Left lung (tissue), 4 donors: ENCODE measurements at regions not wholly inside any gene's neighbourhood (a gene's known extent, or its start where the extent isn't known, plus 50 kb on each side); places are given as distances from the start of the nearest gene placed in this dataset.
A peak's percentile ranks its signal among the peaks of the same experiment; 100 is the strongest.

Experiments used
- ATAC-seq: fragments of 200-7000 bp; cut with Tn5 transposase; one replicate; pipeline ENCODE4 v1.9.1; 2020; ENCODE audit warnings: moderate library complexity
- DNase-seq, 4 donors: peaks; one replicate each; pipeline ENCODE4 v3.0.0-alpha.2; 2013 to 2020
- H3K27ac ChIP-seq, 2 donors: fragments of 200-600 bp; sonication (generic) in 1 of 2; one replicate each; pipeline versions ENCODE4 v1.5.0 to v1.8.0; 2020 to 2021
- H3K27me3 ChIP-seq, 2 donors: fragments of 200-600 bp; sonication (generic) in 1 of 2; one replicate each; pipeline versions ENCODE4 v1.5.0 to v1.8.0; 2020 to 2021
- H3K36me3 ChIP-seq, 2 donors: fragments of 200-600 bp; sonication (generic) in 1 of 2; one replicate each; pipeline versions ENCODE4 v1.5.0 to v1.8.0; 2020 to 2021
- H3K4me1 ChIP-seq, 2 donors: fragments of 200-600 bp; one replicate each; pipeline ENCODE4 v1.8.0; 2021
- H3K4me3 ChIP-seq, 2 donors: fragments of 200-600 bp; sonication (generic) in 1 of 2; one replicate each; pipeline versions ENCODE4 v1.5.0 to v1.8.0; 2020 to 2021; ENCODE audit warnings: mild to moderate bottlenecking in 1 of 2
- H3K9me3 ChIP-seq, 2 donors: fragments of 200-600 bp; sonication (generic) in 1 of 2; one replicate each; pipeline versions ENCODE4 v1.5.0 to v1.8.0; 2020 to 2021
- CTCF ChIP-seq, 2 donors: fragments of 200-600 bp; sonication (generic) in 1 of 2; IDR thresholded peaks; one replicate each; pipeline versions ENCODE4 v1.5.0 to v1.8.0; 2021; ENCODE audit warnings: antibody characterized with exemption in 2 of 2
- intact Hi-C, 2 donors: fragments of 100-400 bp; cut with DNase I; formaldehyde crosslinking; loops; one replicate each; pipeline versions ENCODE4 v1.11.2 to v1.14.2; 2022
- donor health status: DM: no; HTN: yes; CAD: no.
- donor health status: DM: no; HTN: no; CAD: no.

- Histone ChIP-seq H3K36me3 (no peaks in the 10 kb centered on the region), H3K9me3 (no peaks in the 10 kb centered on the region), H3K27ac (no peak overlapping the region), H3K27me3 (no peaks in the 10 kb centered on the region), H3K4me1 (no peaks in the 10 kb centered on the region), H3K4me3 (no peak overlapping the region)
- intact Hi-C loops, result no loop called here
- ATAC-seq, result no peak
- TF ChIP-seq CTCF (IDR thresholded peaks at IDR 0.05), result no peak
- DNase-seq, result no peak
Measured at GRCh38 chr1:226482196-226482595, 66.4 kb upstream of the STUM start.

- H3K27me3 ChIP-seq, result no peaks in the 10 kb centered on the region
- TF ChIP-seq CTCF (IDR thresholded peaks at IDR 0.05), result no peak
- intact Hi-C loops, result no loop called here
- ATAC-seq, result no peak
- H3K27ac ChIP-seq, result no peak overlapping the region
- no peaks in the 10 kb centered on the region for H3K9me3 ChIP-seq
- no peak for DNase-seq
- H3K4me1 ChIP-seq, result no peaks in the 10 kb centered on the region
- H3K4me3 ChIP-seq, result no peak overlapping the region
- no peaks in the 10 kb centered on the region for H3K36me3 ChIP-seq
Measured at GRCh38 chr1:226482975-226483700, 65.4 kb upstream of the STUM start.

GRCh38 chr1:226485192-226485591 is 63.4 kb upstream of the STUM start:
- Histone ChIP-seq H3K27me3 (no peaks in the 10 kb centered on the region), H3K9me3 (no peaks in the 10 kb centered on the region), H3K36me3 (no peaks in the 10 kb centered on the region), H3K27ac (no peak overlapping the region), H3K4me1 (no peaks in the 10 kb centered on the region), H3K4me3 (no peak overlapping the region)
- DNase-seq, result no peak
- ATAC-seq, result no peak
- intact Hi-C loops, result no loop called here
- no peak for TF ChIP-seq CTCF (IDR thresholded peaks at IDR 0.05)

- ATAC-seq (no peak), DNase-seq (no peak)
- Histone ChIP-seq H3K36me3 (no peaks in the 10 kb centered on the region), H3K27ac (no peak overlapping the region), H3K9me3 (no peaks in the 10 kb centered on the region), H3K4me3 (no peak overlapping the region), H3K4me1 (no peaks in the 10 kb centered on the region), H3K27me3 (no peaks in the 10 kb centered on the region)
- no peak for TF ChIP-seq CTCF (IDR thresholded peaks at IDR 0.05)
- intact Hi-C loops, result no loop called here
Measured at GRCh38 chr1:226486161-226486560, 62.4 kb upstream of the STUM start.

GRCh38 chr1:226487921-226488320 is 60.6 kb upstream of the STUM start:
- Histone ChIP-seq H3K4me3 (no peak overlapping the region), H3K9me3 (no peaks in the 10 kb centered on the region), H3K27ac (no peak overlapping the region), H3K4me1 (no peaks in the 10 kb centered on the region), H3K36me3 (no peaks in the 10 kb centered on the region), H3K27me3 (no peaks in the 10 kb centered on the region)
- ATAC-seq, result peak; percentile 76
- intact Hi-C loops, result no loop called here
- TF ChIP-seq CTCF (IDR thresholded peaks at IDR 0.05), result no peak
- no peak for DNase-seq
